ENCODE measurements at regions not wholly inside any gene's neighbourhood (a gene's known extent, or its start where the extent isn't known, plus 50 kb on each side); places are given as distances from the start of the nearest gene placed in this dataset.

- DNase-seq (ENCODE audit: low read depth) = no peak
Measured at GRCh38 chr3:104746056-104746455, 620.7 kb upstream of the ALCAM start.

DNA sequence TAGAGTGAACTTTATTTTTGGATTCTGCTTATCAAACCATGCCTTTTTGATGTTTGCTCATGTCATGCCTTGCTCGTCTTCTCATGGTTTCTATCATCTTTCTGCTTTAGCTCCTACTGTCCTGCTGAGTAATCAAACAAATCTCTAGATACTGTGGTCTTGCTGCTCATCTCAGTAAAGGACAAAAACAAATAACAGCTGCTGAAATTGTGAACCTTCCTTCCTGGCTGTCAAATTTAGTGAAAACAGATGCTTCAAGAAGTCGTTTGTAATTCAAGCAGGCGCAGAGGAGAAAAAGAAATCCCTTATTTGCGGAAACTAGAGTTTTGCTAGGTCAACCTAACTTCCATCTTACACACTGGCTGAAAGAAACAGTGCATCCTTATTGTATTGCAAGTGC is 616.1 kb upstream of the ALCAM start:
- no peak for DNase-seq (ENCODE audit: low read depth)

DNA sequence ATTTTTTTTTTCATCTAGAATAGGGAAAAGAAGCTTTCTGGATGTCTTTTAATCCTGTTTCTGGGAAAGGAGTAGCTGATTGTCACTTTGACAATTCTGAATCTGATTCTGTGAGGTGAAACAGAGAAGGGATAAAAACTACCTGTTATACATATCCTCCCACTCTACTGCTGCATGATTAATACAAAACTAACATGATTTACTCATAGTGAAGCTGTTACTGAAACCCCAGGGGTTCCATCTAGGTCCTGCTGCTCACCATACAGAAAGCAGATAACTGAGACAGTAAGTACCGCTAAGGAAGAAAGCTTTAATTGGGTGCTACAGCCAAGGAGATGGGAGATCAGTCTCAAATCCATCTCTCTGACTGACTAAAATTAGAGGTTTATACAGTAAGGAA is 610.9 kb upstream of the ALCAM start:
- DNase-seq (ENCODE audit: low read depth) = no peak

GRCh38 chr3:104763007-104763406 is 603.7 kb upstream of the ALCAM start:
- DNase-seq (ENCODE audit: low read depth) = no peak

GRCh38 chr3:104764496-104764895 is 602.2 kb upstream of the ALCAM start:
- DNase-seq (ENCODE audit: low read depth) = no peak

GRCh38 chr3:104768886-104769285 is 597.8 kb upstream of the ALCAM start:
- no peak for DNase-seq (ENCODE audit: low read depth)

DNA sequence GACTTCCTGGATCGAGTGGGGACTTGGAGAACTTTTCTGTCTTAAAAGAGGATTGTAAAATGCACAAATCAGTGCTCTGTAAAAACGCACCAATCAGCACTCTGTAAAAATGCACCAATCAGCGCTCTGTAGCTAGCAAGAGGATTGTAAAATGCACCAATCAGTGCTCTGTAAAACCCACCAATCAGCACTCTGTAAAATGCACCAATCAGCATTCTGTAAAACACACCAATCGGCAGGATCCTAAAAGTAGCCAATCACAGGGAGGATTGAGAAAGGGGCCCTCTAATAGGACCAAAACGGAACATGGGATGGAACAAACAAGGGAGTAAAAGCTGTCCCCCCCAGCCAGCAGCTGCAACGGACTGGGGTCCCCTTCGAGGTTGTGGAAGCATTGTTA is 587.4 kb upstream of the ALCAM start:
- no peak for DNase-seq (ENCODE audit: low read depth)

DNA sequence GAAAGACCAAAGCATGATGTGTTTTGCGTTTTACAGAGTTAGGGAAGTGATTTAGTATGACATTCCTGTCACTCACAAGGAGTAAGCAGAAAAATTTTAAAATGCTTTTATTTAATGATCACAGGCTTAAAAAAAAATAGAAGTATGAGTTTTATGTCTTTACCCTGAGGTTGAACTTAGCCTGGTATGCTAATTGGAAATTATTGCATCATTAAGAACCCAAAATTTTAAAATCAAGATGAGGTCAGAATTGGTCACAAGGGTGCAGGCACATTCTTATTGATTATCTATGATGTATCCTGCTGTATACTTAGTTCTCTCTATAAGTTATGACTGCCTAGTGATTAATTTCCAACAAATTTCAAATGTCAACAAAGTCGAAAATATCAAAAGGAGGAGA is 585.6 kb upstream of the ALCAM start:
- no peak for DNase-seq (ENCODE audit: low read depth)

DNA sequence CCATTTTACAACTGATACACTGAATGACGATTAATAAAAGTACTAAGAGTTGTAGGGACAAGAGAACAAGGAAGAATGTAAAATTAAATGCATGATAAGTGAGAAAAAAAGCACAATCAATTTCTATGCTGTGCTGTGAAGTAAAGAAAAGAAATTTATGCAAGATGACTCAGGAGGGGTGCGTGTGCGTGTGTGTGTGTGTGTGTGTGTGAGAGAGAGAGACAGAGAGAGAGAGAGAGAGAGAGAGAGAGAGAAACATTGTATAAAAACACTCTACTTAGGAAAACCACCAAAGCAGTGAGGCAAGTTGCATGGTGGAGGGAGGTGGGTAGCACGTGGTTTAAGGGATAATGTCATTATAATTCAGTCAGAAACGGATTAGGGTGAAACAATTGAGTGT is 580.8 kb upstream of the ALCAM start:
- no peak for DNase-seq (ENCODE audit: low read depth)

DNA sequence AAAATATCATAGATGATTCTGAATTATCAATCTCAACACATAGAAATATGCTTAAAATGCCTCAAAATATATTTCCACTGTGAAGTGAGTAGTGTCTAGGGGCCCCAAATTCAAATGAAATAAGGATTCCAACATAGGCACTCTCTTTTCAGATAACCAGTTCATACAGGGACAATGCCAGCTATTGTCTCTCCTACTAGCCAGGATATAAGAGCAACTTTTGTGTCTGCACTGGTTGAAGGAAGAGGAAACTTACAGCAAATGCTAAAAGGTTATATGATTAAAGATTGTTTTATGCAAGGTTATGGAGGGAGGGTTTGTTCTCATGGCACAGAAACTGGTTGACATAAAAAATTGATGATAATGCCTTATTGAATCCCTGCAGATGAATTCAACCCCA is 579.4 kb upstream of the ALCAM start:
- DNase-seq (ENCODE audit: low read depth) = no peak

GRCh38 chr3:104788807-104789206 is 577.9 kb upstream of the ALCAM start:
- DNase-seq (ENCODE audit: low read depth) = no peak

DNA sequence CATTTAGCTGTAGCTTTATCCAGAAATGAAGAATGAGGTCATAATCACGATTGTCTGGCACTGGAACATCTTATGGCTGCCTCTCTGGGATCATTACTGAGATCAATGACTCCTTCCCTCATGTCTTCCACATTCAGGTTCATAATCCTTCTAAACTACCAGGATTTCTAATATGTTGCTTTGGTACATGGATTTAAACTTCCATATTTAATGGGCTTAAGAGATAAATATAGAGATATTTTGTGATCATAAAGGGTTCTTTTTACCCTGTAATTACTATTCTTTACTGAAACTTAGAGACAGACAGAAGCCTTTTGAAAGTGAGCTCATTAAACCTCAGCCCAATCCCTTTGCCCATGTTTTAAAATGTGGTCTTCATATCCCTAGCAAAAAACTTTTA is 575.4 kb upstream of the ALCAM start:
- DNase-seq (ENCODE audit: low read depth) = no peak

GRCh38 chr3:104796556-104796955 is 570.2 kb upstream of the ALCAM start:
- DNase-seq (ENCODE audit: low read depth) = no peak

GRCh38 chr3:104805042-104805441 is 561.7 kb upstream of the ALCAM start:
- no peak for DNase-seq (ENCODE audit: low read depth)

DNA sequence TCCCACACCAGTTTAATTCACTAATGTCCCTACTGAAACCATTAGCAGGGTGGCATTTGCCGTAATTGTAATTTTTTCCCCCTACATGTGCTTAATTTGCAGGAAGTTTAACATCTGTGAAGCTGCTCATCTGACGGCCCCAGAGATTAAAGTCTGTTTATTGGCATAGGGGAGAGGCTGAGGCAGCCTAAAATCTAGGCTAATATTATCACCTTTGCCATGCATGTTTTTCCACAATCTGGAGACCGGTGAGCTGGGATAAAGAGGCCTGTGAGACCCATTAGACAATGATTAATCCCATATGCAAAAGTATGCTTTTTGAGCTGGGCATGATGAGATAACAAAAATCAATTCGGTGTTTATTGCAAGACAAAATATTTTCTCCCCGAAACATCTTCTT is 561.2 kb upstream of the ALCAM start:
- no peak for DNase-seq (ENCODE audit: low read depth)

DNA sequence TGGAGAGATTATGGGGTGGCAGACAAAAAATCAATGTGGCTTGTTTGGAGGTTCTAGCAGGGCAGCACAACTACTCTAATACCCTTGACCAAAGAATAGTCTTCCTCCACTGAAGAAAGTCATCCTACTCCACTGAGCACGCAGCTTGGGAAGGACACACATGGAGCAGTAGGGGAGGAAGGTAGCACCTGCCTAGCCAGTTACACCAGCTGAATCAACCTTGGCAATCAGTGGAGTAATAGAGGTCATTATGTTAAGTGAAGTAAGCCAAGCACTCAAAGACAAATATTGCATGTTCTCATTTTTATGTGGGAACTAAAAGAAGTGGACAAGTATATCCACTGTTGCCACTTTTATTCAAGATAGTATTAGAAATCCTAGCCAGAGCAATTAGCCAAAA is 555.8 kb upstream of the ALCAM start:
- no peak for DNase-seq (ENCODE audit: low read depth)

- no peak for DNase-seq (ENCODE audit: low read depth)
Measured at GRCh38 chr3:104816008-104816407, 550.7 kb upstream of the ALCAM start.

DNA sequence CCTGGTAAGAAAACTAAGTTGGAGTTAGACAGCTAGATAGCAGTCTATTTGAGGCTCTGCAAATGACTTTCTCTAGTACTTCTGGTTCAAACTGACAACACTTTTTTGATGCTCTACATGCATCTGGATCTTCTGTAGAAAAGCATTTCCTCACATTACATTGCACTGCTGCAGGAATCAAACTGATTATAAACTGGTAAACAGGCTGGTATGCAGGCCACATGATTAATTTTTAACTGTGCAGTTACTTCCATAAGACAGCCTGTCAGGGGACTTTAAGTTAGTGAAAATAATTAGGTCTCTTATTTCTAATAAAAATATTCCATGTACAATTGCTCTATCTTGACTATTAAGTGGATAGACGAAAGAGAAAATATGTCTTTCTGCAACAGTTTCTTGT is 550.0 kb upstream of the ALCAM start:
- DNase-seq (ENCODE audit: low read depth) = no peak

- DNase-seq (ENCODE audit: low read depth) = no peak
Measured at GRCh38 chr3:104819333-104819732, 547.4 kb upstream of the ALCAM start.

DNA sequence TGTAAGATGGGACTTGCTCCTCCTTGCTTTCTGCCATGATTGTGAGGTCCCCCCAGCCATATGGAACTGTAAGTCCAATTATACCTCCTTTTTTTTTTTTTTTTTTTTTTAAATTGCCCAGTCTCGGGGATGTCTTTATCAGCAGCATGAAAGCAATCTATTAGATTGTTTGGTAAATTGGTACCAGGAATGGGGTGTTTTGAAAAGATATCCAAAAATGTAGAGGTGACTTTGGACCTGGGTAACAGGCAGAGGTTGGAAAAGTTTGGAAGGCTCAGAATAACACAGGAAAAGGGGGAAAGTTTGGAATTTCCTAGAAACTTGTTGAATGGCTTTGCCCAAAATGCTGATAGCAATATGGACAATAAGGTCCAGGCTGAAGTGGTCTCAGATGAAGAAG is 545.8 kb upstream of the ALCAM start:
- no peak for DNase-seq (ENCODE audit: low read depth)

- no peak for DNase-seq (ENCODE audit: low read depth)
Measured at GRCh38 chr3:104825116-104825515, 541.6 kb upstream of the ALCAM start.

GRCh38 chr3:104831071-104831470 is 535.6 kb upstream of the ALCAM start:
- DNase-seq (ENCODE audit: low read depth) = no peak

- no peak for DNase-seq (ENCODE audit: low read depth)
Measured at GRCh38 chr3:104832530-104832929, 534.2 kb upstream of the ALCAM start.

- DNase-seq (ENCODE audit: low read depth) = no peak
Measured at GRCh38 chr3:104835376-104835775, 531.3 kb upstream of the ALCAM start.

DNA sequence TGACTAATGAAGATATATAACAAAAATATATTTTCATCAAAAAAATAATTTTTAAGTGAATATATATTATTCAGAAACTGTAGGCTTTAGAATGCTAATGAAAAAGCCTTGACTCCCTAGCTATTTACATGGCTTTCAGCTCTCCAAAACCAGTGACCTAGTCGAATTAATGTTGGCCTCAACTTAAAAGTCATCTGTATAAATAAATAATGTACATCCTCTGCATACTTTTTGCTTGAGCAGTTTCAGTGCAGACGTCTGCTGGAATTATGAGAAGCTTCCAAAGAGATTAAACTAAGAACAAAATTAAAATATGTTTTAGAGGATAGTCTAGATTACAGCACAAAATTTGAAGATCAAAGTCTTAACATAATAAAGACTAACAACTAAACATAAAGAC is 520.4 kb upstream of the ALCAM start:
- no peak for DNase-seq (ENCODE audit: low read depth)
